Hepatic stellate cell (primary cell): ENCODE measurements at regions not wholly inside any gene's neighbourhood (a gene's known extent, or its start where the extent isn't known, plus 50 kb on each side); places are given as distances from the start of the nearest gene placed in this dataset.
"Not testable (repeated sequence)": the region's sequence is repeated elsewhere in the genome, so short reads cannot be mapped to it uniquely, and the experiment has no call there.

Source experiments
- DNase-seq: peaks from one replicate; pipeline ENCODE4 v3.0.0; 2011; ENCODE audit warnings: low spot score

GRCh38 chr5:153939101-153939500 lies 99.6 kb downstream of the FAM114A2 start:
- DNase-seq, result no peak

- no peak for DNase-seq
These were observed 100.4 kb downstream of the FAM114A2 start for GRCh38 chr5:153938191-153938842.

GRCh38 chr5:153937661-153938060 lies 101.0 kb downstream of the FAM114A2 start:
- no peak for DNase-seq

DNA sequence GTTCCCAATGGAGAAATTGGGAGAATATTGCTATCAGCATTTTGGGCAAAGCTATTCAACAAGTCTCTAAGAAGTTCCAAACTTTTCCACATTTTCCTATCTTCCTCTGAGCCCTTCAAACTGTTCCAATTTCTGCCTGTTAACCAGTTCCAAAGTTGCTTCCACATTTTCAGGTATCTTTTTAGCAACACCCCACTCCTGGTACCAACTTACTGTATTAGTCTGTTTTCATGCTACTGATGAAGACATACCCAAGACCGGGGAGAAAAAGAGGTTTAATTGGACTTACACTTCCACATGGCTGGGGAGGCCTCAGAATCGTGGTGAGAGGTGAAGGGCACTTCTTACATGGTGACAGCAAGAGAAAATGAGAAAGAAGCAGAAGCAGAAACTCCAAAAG lies 103.6 kb downstream of the FAM114A2 start:
- not testable (repeated sequence) for DNase-seq

DNA sequence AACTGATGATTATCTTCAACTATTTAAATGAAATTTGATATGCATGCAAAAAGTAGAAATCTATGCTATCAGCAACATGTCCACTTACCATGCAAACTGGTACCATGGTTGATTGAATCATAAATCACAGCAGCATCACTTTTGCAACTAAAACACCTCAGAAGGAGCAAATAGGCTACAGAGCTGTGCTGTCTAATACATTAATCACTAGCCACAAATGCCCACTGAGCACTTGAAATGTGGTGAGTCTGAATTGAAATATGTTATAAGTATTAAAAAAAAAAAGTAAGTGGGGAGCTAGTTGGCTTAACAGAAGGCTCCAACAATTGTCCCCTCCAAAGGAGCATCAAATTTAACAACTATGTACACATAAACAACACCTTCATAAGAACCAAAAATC lies 112.5 kb downstream of the FAM114A2 start:
- DNase-seq, result no peak

- DNase-seq, result no peak
These were observed 119.5 kb downstream of the FAM114A2 start for GRCh38 chr5:153919161-153919560.

DNA sequence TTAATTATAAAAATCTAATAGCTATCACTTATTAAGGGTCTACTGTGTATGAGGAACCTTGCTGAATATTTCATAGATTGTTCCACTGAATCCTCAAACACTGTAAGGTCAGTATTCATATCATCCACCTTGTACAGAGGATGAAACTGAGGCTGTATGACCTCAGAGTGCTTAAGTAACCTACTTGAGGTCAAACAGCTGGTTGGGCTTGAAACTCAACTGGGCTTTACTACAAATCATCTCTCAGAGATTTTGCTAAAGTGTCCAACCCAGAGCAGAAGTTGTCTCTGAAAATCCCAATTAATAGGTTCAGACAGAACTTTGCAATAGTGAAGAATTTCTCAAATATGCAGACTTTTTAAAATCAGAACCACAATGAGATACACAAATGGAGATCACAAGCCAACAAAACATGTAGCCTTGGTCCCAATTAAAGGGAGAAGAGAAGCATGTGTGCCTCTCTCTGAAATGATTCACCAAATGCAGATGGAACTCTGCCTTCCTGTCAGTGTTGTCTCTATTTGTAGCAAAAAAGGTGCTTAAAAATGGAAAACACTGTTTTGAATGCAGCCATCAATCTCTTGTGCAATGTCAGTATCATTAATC lies 131.4 kb downstream of the FAM114A2 start:
- no peak for DNase-seq

- DNase-seq, result no peak
These were observed 133.5 kb downstream of the FAM114A2 start for GRCh38 chr5:153905219-153905618.

- DNase-seq, result no peak
These were observed 135.4 kb downstream of the FAM114A2 start for GRCh38 chr5:153903321-153903720.

GRCh38 chr5:153902016-153902415 lies 136.7 kb downstream of the FAM114A2 start:
- DNase-seq, result no peak

- no peak for DNase-seq
These were observed 137.3 kb downstream of the FAM114A2 start for GRCh38 chr5:153901449-153901848.

DNA sequence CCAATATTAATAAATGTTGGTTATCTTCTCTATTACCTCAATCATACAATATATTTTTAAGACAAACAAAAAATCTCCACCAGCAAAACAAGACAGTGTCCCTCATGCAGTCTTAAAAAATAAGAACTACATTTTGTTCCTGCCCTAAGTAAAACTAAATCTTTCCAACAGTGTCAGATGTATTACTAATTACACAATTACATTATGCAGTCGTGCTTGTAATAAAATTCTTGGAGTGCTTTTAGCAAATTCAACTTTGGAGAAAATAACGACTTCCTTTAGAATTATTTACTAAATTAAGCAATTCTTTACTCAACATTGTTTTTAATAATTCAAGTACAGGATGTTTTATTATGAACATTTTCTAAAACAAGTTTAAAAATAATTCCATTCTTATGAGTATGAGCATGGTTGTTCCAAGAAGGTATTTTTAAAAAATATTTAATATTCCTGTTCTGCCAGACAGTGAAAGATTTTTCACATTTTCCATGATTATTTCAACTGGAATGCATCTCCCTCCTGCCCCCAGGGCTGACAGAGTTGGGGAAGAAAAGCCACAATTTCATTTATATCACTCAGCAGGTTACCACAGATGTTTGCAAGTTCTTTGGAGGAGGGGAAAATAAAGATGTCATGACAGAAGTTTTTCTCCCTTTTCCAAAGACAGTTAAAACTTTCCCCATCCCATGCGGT lies 137.9 kb downstream of the FAM114A2 start:
- peak; percentile 64 for DNase-seq

GRCh38 chr5:153899746-153900145 lies 139.0 kb downstream of the FAM114A2 start:
- no peak for DNase-seq

- DNase-seq, result no peak
These were observed 142.0 kb downstream of the FAM114A2 start for GRCh38 chr5:153896701-153897100.

DNA sequence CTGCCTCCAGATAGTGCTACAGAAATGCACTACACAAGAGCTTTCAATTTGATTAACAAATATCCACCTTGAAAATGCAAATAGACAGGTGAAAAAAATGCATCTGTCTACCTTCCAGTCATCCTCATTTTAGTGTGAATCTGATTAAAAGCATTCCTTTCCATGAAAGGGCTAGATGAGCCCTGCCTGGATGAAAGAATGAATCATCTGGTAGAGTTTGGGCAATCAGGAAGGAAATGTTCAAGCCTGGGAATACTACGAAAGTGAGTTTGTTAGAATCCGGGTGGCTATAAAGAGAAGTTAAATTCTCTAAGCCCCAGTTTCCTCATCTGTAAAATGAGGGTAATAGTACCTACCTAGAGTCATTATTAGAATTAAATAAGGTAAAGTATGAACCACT lies 142.6 kb downstream of the FAM114A2 start:
- no peak for DNase-seq

GRCh38 chr5:153895266-153895665 lies 143.4 kb downstream of the FAM114A2 start:
- no peak for DNase-seq

- no peak for DNase-seq
These were observed 144.9 kb downstream of the FAM114A2 start for GRCh38 chr5:153893817-153894216.

DNA sequence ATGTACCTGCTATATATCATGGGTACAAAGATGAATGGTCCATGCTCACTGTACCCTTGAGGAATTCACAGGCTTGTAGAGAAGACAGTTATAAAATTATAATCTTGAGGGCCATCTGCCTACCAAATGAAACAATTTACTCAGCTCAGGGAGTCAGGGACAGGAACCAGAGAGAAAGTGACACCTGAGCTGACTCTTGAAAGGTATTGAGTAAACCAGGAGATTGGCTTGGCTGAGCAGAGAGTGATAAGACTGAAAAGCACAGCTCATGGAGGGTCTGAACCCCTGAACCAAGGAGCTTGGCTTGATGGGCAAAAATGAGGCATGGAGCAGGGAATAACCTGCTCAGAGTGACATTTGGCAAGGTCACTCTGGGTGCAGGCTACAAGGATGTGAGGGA lies 147.3 kb downstream of the FAM114A2 start:
- DNase-seq, result no peak

GRCh38 chr5:153888781-153889180 lies 149.9 kb downstream of the FAM114A2 start:
- no peak for DNase-seq

DNA sequence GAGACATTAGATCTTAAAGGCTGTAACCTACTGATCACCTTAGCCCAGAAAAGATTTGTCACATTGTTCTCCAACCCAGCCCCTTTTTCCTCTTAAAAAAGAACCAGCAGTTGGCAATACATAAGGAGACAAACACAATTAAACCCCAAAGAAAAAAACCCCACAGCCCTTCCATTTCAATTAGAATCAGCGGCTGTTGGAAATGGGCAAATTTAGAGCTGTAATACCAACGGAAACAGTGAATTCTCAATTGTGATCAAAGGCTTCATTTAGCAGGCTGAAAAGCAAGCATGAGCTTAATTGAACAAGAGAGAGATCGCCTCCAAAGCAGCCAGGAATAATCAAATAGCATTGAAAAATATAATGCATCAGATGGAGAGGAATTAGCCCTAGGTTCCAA lies 153.6 kb downstream of the FAM114A2 start:
- DNase-seq, result no peak

GRCh38 chr5:153884612-153884957 lies 154.1 kb downstream of the FAM114A2 start:
- no peak for DNase-seq

GRCh38 chr5:153883854-153884611 lies 154.7 kb downstream of the FAM114A2 start:
- no peak for DNase-seq

GRCh38 chr5:153881687-153882086 lies 157.0 kb downstream of the FAM114A2 start:
- DNase-seq, result no peak
